ENCODE measurements at regions not wholly inside any gene's neighbourhood (a gene's known extent, or its start where the extent isn't known, plus 50 kb on each side); places are given as distances from the start of the nearest gene placed in this dataset.
"Not testable (repeated sequence)": the region's sequence is repeated elsewhere in the genome, so short reads cannot be mapped to it uniquely, and the experiment has no call there.

- no peak for DNase-seq
These were observed 115.9 kb downstream of the OTOR start for GRCh38 chr20:16864069-16864468.

DNA sequence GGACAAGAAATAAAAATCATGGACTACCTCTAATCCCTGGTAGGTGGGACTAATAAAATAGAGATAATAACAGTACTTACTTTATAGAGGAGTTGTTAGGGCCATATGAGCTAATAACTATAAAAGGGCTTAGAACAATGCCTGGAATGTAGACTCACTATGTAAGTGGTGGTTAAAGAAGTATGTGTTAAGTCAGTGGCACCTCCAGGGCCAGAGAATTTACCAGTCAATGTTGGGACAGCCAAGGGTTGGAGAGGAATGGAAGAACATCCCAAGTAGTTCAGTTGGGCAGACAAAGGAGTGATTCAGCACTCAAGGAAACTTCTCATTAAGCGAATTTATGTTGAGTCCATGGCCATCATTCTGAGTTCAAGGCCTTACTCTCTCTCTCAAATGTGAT, 116.8 kb downstream of the OTOR start:
- DNase-seq, result no peak

GRCh38 chr20:16865406-16865805, 117.2 kb downstream of the OTOR start:
- no peak for DNase-seq

DNA sequence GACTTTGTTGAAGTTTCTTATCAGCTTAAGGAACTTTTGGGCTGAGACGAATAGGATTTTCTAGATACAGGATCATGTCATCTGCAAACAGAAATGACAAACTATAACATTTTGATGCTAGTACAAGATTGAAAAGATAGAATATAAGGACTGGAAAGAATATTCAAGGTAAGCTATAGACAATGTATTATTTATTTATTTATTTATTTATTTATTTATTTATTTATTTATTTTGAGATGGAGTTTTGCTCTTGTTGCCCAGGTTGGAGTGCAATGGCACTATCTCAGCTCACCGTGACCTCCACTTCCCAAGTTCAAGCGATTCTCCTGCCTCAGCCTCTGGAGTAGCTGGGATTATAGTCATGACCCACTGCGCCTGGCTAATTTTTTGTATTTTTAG, 125.0 kb downstream of the OTOR start:
- DNase-seq, result not testable (repeated sequence)

DNA sequence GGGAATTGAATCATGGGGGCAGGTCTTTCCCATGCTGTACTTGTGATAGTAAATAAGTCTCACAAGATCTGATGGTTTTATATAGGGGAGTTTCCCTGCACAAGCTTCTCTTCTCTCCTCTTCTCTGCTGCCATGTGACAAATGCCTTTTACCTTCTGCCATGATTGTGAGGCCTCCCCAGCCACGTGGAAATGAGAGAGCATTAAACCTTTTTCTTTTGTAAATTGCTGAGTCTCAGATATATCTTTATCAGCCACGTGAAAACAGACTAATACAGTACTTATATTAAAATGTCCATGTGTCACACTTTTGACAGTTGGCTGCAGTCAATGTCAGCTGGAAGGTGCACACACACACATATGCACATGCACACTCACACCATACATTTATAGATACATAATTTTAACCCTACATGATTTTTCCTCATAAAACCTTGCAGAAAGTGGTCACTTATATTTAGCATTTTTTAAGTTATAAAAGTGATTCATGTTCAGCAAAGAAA, 128.9 kb downstream of the OTOR start:
- no peak for DNase-seq

- DNase-seq, result no peak
These were observed 137.6 kb downstream of the OTOR start for GRCh38 chr20:16885746-16886145.

- DNase-seq, result no peak
These were observed 150.3 kb downstream of the OTOR start for GRCh38 chr20:16898433-16898832.

- no peak for DNase-seq
These were observed 154.5 kb downstream of the OTOR start for GRCh38 chr20:16902662-16903061.

- no peak for DNase-seq
These were observed 156.6 kb downstream of the OTOR start for GRCh38 chr20:16904751-16905150.

GRCh38 chr20:16914277-16914676, 166.1 kb downstream of the OTOR start:
- no peak for DNase-seq

GRCh38 chr20:16916165-16916564, 168.0 kb downstream of the OTOR start:
- DNase-seq, result no peak

DNA sequence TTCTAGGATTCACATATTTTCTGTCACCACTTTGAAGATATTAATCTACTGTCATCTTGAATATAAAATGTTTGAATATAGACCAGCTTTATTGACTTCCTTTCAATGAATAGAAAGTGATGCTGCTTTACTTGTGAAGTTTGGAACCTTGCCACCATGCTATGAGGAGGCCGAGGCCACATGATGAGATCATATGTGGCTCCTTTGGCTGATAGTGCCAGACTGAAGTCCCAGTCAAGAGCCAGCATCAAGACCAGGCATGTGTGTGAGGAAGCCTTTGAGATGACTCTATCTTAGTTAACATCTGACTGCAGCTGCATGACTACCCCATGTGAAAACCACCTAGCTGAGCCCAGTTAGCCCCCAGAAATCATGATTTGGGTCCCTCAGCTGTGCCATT, 169.5 kb downstream of the OTOR start:
- no peak for DNase-seq

DNA sequence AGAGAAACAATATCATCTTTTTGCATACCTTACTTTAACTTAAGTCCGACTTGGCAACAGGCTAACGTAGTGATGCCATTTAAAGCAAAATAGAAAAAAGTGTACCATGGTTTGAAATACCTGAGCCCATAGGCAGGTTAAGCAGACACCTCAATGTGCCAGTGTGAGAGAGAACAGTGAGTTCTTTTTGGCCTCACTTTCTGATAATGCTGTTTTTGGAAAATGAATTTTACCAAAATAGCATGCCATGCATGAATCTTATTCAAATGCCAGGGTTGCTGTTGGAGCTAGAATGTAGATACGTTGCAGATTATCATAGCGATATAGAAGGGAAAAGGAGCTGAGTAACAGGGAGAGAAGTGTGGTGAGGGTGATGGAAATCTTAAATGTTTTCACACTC, 170.2 kb downstream of the OTOR start:
- no peak for DNase-seq

DNA sequence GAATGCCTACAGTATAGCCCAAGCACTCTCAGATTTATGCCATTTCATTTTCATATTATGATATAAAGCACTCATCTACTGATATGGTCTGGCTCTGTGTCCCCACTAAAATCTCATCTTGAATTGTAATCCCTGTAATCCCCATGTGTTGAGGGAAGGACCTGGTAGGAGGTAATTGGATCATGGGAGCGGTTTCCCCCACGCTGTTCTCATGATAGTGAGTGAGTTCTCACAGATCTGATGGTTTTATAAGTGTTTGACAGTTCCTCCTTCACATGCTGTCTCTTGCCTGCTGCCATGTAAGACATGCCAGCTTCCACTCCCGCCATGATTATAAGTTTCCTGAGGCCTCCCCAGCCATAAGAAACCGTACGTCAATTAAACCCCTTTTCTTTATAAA, 171.7 kb downstream of the OTOR start:
- DNase-seq, result no peak

DNA sequence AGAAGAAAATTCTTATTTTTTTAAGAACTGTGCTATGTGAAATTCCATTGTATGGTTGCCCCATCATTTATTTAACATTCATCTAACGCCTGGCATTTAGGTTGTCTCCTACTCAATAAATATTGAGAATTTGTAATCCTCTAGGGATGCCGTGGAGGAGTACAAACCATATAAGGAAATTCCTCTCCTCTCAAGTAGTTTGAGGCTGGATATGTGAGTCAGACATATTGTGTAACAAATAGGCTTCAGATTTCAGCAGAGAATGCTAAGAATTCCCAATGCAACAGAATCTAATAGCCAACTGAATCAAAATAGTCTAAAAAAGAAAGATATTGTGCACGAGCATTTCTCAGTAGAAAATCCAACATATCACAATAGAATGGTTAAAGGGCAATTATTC, 174.7 kb downstream of the OTOR start:
- no peak for DNase-seq

- no peak for DNase-seq
These were observed 178.7 kb downstream of the OTOR start for GRCh38 chr20:16926626-16927430.

DNA sequence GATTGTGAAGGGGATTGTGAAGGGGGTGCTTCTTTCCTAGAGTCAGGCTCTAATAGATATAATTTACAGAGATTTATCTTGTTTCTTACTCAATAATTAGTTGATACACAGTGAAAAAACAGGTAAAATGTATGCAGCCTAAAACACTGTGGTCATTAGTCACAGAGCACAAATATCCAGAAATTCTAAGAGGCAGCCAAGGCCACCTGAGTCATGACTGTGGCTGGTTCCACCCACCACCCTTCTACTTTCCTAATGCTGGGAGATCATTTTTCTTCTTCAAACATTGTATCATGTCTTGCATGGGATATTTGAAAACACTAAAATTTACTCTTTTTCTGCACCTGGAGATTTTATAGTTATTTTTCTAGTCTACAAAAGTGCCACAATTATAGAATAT, 181.6 kb downstream of the OTOR start:
- no peak for DNase-seq

- no peak for DNase-seq
These were observed 182.5 kb downstream of the OTOR start for GRCh38 chr20:16930656-16931055.

GRCh38 chr20:16939051-16939450, 190.9 kb downstream of the OTOR start:
- DNase-seq, result no peak

DNA sequence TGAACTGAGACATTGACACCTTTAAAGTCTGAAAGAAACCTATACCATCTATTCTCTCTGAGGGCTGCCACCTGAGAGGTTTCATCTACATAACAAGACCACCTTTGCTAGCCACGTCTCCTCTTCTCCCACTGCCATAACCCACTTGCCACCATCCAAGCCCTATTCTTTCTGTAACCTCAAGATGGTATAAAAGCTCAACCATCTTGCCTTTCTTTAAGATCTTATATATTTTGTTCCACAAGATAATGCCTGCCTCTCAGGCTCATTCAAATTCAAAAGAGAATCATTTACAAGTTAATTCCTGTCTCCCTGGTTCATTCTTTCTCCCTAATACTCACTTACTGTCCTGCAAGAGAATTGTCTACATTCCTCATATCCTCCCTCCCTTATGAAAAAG, 192.5 kb downstream of the OTOR start:
- DNase-seq, result no peak

- no peak for DNase-seq
These were observed 193.9 kb downstream of the OTOR start for GRCh38 chr20:16942051-16942450.

DNA sequence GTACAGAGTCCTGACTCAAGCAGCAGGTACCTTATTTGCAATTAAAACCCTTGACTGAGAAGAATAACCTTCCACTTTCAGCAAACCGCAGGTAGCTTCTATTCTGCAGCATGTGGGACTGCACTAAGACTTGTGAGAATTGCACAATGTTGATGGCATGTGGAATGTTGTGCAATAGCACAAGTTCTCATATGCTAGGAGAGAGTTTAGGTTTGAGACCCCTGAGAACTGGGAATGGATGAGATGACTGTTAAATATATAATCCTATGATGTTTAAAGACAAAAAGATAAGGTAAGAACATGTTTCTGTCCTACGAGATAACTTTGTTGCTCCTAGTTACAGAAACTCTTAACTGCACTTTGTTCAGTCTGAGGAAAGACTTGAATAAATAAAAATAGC, 194.6 kb downstream of the OTOR start:
- DNase-seq, result no peak

- DNase-seq, result no peak
These were observed 196.6 kb downstream of the OTOR start for GRCh38 chr20:16944745-16945144.

DNA sequence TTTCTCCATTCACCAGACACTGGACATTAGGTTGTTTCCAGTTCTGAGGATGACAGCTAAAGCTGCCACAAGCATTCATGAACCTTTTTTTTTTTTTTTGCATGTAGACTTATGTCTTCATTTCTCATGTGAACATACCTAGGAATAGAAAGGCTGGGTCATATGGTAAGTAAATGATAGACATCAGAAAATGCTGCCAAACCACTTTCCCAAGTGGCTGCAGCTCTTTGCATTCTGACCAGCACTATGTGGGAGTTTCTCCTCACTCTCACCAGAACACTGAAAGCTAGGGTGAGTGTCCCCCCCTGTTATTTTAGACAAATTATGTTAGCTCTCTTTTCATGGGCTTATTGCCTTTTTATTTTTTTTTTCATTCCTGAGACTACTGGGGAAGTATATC, 197.5 kb downstream of the OTOR start:
- DNase-seq, result no peak

DNA sequence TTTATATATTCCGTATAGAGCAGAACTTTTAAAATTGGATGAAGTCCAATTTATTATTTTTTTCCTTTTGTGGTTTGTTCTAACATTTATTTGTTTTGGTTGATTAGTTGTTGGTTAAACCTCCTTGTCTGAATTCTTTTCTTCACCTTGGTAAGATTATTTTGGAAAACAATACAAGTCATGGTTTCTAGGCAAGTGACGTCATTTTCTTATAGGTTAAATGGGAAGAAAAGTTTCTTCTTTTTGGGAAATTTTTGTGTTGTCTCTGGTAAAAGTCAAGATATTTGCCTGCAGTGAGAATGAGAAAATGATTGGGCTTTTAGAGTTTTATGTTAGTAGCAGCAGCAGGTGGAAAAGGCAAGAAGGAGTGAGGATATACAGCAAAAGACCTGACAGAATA, 197.9 kb downstream of the OTOR start:
- DNase-seq, result no peak

Measured in activated naive CD4-positive, alpha-beta T cell (primary cell).